ENCODE measurements at regions not wholly inside any gene's neighbourhood (a gene's known extent, or its start where the extent isn't known, plus 50 kb on each side); places are given as distances from the start of the nearest gene placed in this dataset.

GRCh38 chr20:56986476-56986875, 280.0 kb downstream of the BMP7 start:
- TF ChIP-seq, protein P1, sequence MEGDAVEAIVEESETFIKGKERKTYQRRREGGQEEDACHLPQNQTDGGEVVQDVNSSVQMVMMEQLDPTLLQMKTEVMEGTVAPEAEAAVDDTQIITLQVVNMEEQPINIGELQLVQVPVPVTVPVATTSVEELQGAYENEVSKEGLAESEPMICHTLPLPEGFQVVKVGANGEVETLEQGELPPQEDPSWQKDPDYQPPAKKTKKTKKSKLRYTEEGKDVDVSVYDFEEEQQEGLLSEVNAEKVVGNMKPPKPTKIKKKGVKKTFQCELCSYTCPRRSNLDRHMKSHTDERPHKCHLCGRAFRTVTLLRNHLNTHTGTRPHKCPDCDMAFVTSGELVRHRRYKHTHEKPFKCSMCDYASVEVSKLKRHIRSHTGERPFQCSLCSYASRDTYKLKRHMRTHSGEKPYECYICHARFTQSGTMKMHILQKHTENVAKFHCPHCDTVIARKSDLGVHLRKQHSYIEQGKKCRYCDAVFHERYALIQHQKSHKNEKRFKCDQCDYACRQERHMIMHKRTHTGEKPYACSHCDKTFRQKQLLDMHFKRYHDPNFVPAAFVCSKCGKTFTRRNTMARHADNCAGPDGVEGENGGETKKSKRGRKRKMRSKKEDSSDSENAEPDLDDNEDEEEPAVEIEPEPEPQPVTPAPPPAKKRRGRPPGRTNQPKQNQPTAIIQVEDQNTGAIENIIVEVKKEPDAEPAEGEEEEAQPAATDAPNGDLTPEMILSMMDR (IDR thresholded peaks at IDR 0.05) = no peak
- TF ChIP-seq POLR2AphosphoS5 (IDR thresholded peaks at IDR 0.05) = no peak
- no peak for TF ChIP-seq POLR2A (IDR thresholded peaks at IDR 0.05)
